HEK293 (cell line): ENCODE measurements at regions not wholly inside any gene's neighbourhood (a gene's known extent, or its start where the extent isn't known, plus 50 kb on each side); places are given as distances from the start of the nearest gene placed in this dataset.

Experiments used
- CTCF ChIA-PET: fragments of 350-600 bp; formaldehyde crosslinking; extraction: SDS; loops from one replicate; lab custom pipeline; 2021; ENCODE audit warnings: antibody characterized with exemption; lab: Yijun Ruan, JAX
- POLR2A ChIA-PET: fragments of 300-600 bp; formaldehyde crosslinking; extraction: SDS; loops from one replicate; lab custom pipeline; 2020; ENCODE audit warnings: antibody characterized with exemption, inconsistent platforms; lab: Yijun Ruan, JAX
- H3K27ac ChIP-seq: fragments of 200-500 bp; sonication (Bioruptor generic); 2 replicates; pipeline ENCODE4 v1.5.1; 2014; ENCODE audit warnings: low read depth, low read length, control low read depth, inconsistent platforms; ENCODE audit errors: extremely low read depth
- H3K36me3 ChIP-seq, 2 experiments: fragments of 200-500 bp in 1 of 2; sonication (Bioruptor generic) in 1 of 2; 1 replicate in 1 of 2; 2 replicates in 1 of 2; pipeline ENCODE4 v1.5.1; 2014 to 2017; ENCODE audit warnings: inconsistent platforms in 2 of 2, low read length in 2 of 2; ENCODE audit not compliant: control insufficient read depth in 2 of 2, insufficient read depth in 1 of 2
- H3K4me1 ChIP-seq: fragments of 200-500 bp; sonication (Bioruptor generic); 2 replicates; pipeline ENCODE4 v1.5.1; 2014; ENCODE audit warnings: mild to moderate bottlenecking, low read length, inconsistent platforms; ENCODE audit not compliant: control insufficient read depth, insufficient read depth
- H3K4me3 ChIP-seq: 2 replicates; pipeline ENCODE4 v1.5.1; 2011; ENCODE audit warnings: low read depth, mild to moderate bottlenecking, control low read depth, low read length, moderate library complexity
- H3K9me3 ChIP-seq: fragments of 200-500 bp; sonication (Bioruptor generic); 2 replicates; pipeline ENCODE4 v1.5.1; 2014; ENCODE audit warnings: low read depth, low read length, inconsistent platforms; ENCODE audit not compliant: control insufficient read depth, insufficient read depth
- AEBP2 ChIP-seq: fragments of 450-650 bp; formaldehyde crosslinking; IDR thresholded peaks from 2 replicates; pipeline ENCODE4 v1.5.1; 2016; ENCODE audit warnings: missing biosample characterization, missing genetic modification characterization, borderline replicate concordance
- GLIS2 ChIP-seq: fragments of 450-650 bp; formaldehyde crosslinking; IDR thresholded peaks from 2 replicates; pipeline ENCODE4 v1.5.1; 2016; ENCODE audit warnings: missing biosample characterization, missing genetic modification characterization
- KLF1 ChIP-seq: fragments of 450-650 bp; formaldehyde crosslinking; IDR thresholded peaks from 2 replicates; pipeline ENCODE4 v1.5.1; 2016; ENCODE audit warnings: missing biosample characterization, missing genetic modification characterization
- KLF10 ChIP-seq: fragments of 450-650 bp; IDR thresholded peaks from 2 replicates; pipeline ENCODE4 v1.5.1; 2018; ENCODE audit warnings: missing biosample characterization, mild to moderate bottlenecking, missing genetic modification characterization
- OVOL3 ChIP-seq: fragments of 450-650 bp; formaldehyde crosslinking; IDR thresholded peaks from 2 replicates; pipeline ENCODE4 v1.5.1; 2016; ENCODE audit warnings: missing biosample characterization, missing genetic modification characterization
- SCRT1 ChIP-seq: fragments of 450-650 bp; formaldehyde crosslinking; IDR thresholded peaks from 2 replicates; pipeline ENCODE4 v1.5.1; 2016; ENCODE audit warnings: missing biosample characterization, missing genetic modification characterization, borderline replicate concordance
- YY2 ChIP-seq: fragments of 450-650 bp; formaldehyde crosslinking; IDR thresholded peaks from 2 replicates; pipeline ENCODE4 v1.5.1; 2016; ENCODE audit warnings: missing biosample characterization, missing genetic modification characterization
- ZBTB8A ChIP-seq: fragments of 450-650 bp; formaldehyde crosslinking; IDR thresholded peaks from 2 replicates; pipeline ENCODE4 v1.5.1; 2016; ENCODE audit warnings: missing biosample characterization, missing genetic modification characterization
- ZFP3 ChIP-seq: fragments of 450-650 bp; formaldehyde crosslinking; IDR thresholded peaks from 2 replicates; pipeline ENCODE4 v1.5.1; 2016; ENCODE audit warnings: low read depth, missing biosample characterization, missing genetic modification characterization
- ZIC2 ChIP-seq: fragments of 450-650 bp; formaldehyde crosslinking; IDR thresholded peaks from 2 replicates; pipeline ENCODE4 v1.5.1; 2016; ENCODE audit warnings: missing biosample characterization, missing genetic modification characterization
- ZNF132 ChIP-seq: fragments of 450-650 bp; formaldehyde crosslinking; IDR thresholded peaks from 2 replicates; pipeline ENCODE4 v1.5.1; 2017; ENCODE audit warnings: missing biosample characterization, missing genetic modification characterization, borderline replicate concordance
- ZNF138 ChIP-seq: fragments of 450-650 bp; formaldehyde crosslinking; IDR thresholded peaks from 2 replicates; pipeline ENCODE4 v1.5.1; 2016; ENCODE audit warnings: missing biosample characterization, missing genetic modification characterization, borderline replicate concordance
- ZNF175 ChIP-seq: fragments of 450-650 bp; formaldehyde crosslinking; IDR thresholded peaks from 2 replicates; pipeline ENCODE4 v1.5.1; 2016; ENCODE audit warnings: missing biosample characterization, missing genetic modification characterization
- ZNF26 ChIP-seq: fragments of 450-650 bp; formaldehyde crosslinking; IDR thresholded peaks from 2 replicates; pipeline ENCODE4 v1.5.1; 2016; ENCODE audit warnings: missing biosample characterization, missing genetic modification characterization
- ZNF324 ChIP-seq: fragments of 450-650 bp; formaldehyde crosslinking; IDR thresholded peaks from 2 replicates; pipeline ENCODE4 v1.5.1; 2016; ENCODE audit warnings: missing biosample characterization, missing genetic modification characterization
- ZNF37A ChIP-seq: fragments of 450-650 bp; IDR thresholded peaks from 2 replicates; pipeline ENCODE4 v1.5.1; 2018; ENCODE audit warnings: missing biosample characterization, missing genetic modification characterization
- ZNF513 ChIP-seq: fragments of 450-650 bp; IDR thresholded peaks from 2 replicates; pipeline ENCODE4 v1.5.1; 2018; ENCODE audit warnings: missing biosample characterization, missing genetic modification characterization
- ZNF549 ChIP-seq: fragments of 450-650 bp; IDR thresholded peaks from 2 replicates; pipeline ENCODE4 v1.5.1; 2018; ENCODE audit warnings: missing biosample characterization, missing genetic modification characterization, mild to moderate bottlenecking, inconsistent platforms, moderate library complexity
- ZNF561 ChIP-seq: fragments of 450-650 bp; IDR thresholded peaks from 2 replicates; pipeline ENCODE4 v1.5.1; 2018; ENCODE audit warnings: missing biosample characterization, missing genetic modification characterization, borderline replicate concordance
- ZNF585B ChIP-seq: fragments of 450-650 bp; formaldehyde crosslinking; IDR thresholded peaks from 2 replicates; pipeline ENCODE4 v1.5.1; 2016; ENCODE audit warnings: missing biosample characterization, missing genetic modification characterization
- ZNF610 ChIP-seq: fragments of 450-650 bp; formaldehyde crosslinking; IDR thresholded peaks from 2 replicates; pipeline ENCODE4 v1.5.1; 2016; ENCODE audit warnings: missing biosample characterization, missing genetic modification characterization, borderline replicate concordance
- ZNF654 ChIP-seq: fragments of 450-650 bp; formaldehyde crosslinking; IDR thresholded peaks from 2 replicates; pipeline ENCODE4 v1.5.1; 2016; ENCODE audit warnings: low read depth, missing biosample characterization, missing genetic modification characterization
- ZNF664 ChIP-seq: fragments of 450-650 bp; formaldehyde crosslinking; IDR thresholded peaks from 2 replicates; pipeline ENCODE4 v1.5.1; 2016; ENCODE audit warnings: missing biosample characterization, missing genetic modification characterization
- ZNF692 ChIP-seq: fragments of 450-650 bp; formaldehyde crosslinking; IDR thresholded peaks from 2 replicates; pipeline ENCODE4 v1.5.1; 2016; ENCODE audit warnings: missing biosample characterization, missing genetic modification characterization
- TF ChIP-seq, protein P1 (sequence below): fragments of 450-650 bp; formaldehyde crosslinking; IDR thresholded peaks from 2 replicates; pipeline ENCODE4 v1.5.1; 2016; ENCODE audit warnings: missing biosample characterization, missing genetic modification characterization
- TF ChIP-seq, protein P2 (sequence below): fragments of 450-650 bp; formaldehyde crosslinking; IDR thresholded peaks from 2 replicates; pipeline ENCODE4 v1.5.1; 2016; ENCODE audit warnings: missing biosample characterization, missing genetic modification characterization

- POLR2A ChIA-PET: no interaction called here
- CTCF ChIA-PET: no interaction called here
- Histone ChIP-seq H3K36me3 (no peaks in the 10 kb centered on the region), H3K27ac (no peak overlapping the region)
- TF ChIP-seq YY2: no peak
- no peak for TF ChIP-seq ZNF664 (tag by site-specific recombination)
- no peak for TF ChIP-seq KLF1
- TF ChIP-seq SCRT1 (tag by site-specific recombination): no peak
- TF ChIP-seq OVOL3 (tag by site-specific recombination): no peak
- TF ChIP-seq KLF10: no peak
- no peak for TF ChIP-seq ZNF654
- TF ChIP-seq ZNF561: no peak
- TF ChIP-seq ZNF138 (tag by site-specific recombination): no peak
- TF ChIP-seq ZBTB8A (tag by site-specific recombination): no peak
- TF ChIP-seq ZNF175 (tag by site-specific recombination): no peak
- TF ChIP-seq ZIC2 (tag by site-specific recombination): no peak
- no peak for TF ChIP-seq GLIS2 (tag by site-specific recombination)
- TF ChIP-seq ZNF26 (tag by site-specific recombination): no peak
- TF ChIP-seq, protein P1, sequence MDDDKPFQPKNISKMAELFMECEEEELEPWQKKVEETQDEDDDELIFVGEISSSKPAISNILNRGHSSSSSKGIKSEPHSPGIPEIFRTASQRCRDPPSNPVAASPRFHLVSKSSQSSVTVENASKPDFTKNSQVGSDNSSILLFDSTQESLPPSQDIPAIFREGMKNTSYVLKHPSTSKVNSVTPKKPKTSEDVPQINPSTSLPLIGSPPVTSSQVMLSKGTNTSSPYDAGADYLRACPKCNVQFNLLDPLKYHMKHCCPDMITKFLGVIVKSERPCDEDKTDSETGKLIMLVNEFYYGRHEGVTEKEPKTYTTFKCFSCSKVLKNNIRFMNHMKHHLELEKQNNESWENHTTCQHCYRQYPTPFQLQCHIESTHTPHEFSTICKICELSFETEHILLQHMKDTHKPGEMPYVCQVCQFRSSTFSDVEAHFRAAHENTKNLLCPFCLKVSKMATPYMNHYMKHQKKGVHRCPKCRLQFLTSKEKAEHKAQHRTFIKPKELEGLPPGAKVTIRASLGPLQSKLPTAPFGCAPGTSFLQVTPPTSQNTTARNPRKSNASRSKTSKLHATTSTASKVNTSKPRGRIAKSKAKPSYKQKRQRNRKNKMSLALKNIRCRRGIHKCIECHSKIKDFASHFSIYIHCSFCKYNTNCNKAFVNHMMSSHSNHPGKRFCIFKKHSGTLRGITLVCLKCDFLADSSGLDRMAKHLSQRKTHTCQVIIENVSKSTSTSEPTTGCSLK (tag by site-specific recombination): no peak
- no peak for TF ChIP-seq ZNF324 (tag by site-specific recombination)
- TF ChIP-seq AEBP2 (tag by site-specific recombination): no peak
- TF ChIP-seq, all 188 proteins: peak for 0
- H3K4me1 ChIP-seq: no peaks in the 10 kb centered on the region
- H3K9me3 ChIP-seq: no peaks in the 10 kb centered on the region
- H3K4me3 ChIP-seq: no peak overlapping the region
These were observed 161.0 kb upstream of the POT1 start for GRCh38 chr7:125090596-125090995.

DNA sequence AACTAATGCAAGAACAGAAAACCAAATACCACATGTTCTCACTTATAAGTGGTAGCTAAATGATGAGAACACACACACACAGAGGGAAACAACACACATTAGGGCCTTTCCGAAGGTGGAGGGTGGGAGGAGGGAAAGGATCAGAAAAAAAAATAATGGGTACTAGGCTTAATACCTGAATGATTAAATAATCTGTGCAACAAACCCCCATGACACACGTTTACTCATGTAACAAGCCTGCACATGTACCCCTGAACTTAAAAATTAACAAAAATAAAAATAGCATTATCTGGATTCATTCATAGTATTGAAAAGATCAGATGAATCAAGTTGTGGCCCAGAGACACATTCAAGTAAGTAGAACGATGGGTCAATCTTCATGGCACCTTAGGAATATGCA lies 159.5 kb upstream of the POT1 start:
- H3K4me3 ChIP-seq: no peak overlapping the region
- H3K27ac ChIP-seq: no peak overlapping the region
- CTCF ChIA-PET: no interaction called here
- H3K4me1 ChIP-seq: no peaks in the 10 kb centered on the region
- no peak for TF ChIP-seq ZNF549 (tag by site-specific recombination)
- TF ChIP-seq ZNF585B (tag by site-specific recombination): no peak
- TF ChIP-seq ZNF37A (tag by site-specific recombination): no peak
- TF ChIP-seq ZFP3 (tag by site-specific recombination): no peak
- no peak for TF ChIP-seq ZNF610 (tag by site-specific recombination)
- no peak for TF ChIP-seq ZNF692 (tag by site-specific recombination)
- TF ChIP-seq, protein P2, sequence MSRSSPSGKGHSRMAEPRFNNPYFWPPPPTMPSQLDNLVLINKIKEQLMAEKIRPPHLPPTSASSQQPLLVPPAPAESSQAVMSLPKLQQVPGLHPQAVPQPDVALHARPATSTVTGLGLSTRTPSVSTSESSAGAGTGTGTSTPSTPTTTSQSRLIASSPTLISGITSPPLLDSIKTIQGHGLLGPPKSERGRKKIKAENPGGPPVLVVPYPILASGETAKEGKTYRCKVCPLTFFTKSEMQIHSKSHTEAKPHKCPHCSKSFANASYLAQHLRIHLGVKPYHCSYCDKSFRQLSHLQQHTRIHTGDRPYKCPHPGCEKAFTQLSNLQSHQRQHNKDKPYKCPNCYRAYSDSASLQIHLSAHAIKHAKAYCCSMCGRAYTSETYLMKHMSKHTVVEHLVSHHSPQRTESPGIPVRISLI (tag by site-specific recombination): no peak
- no peak for TF ChIP-seq ZNF513 (tag by site-specific recombination)
- no peak for TF ChIP-seq ZNF138 (tag by site-specific recombination)
- no peak for TF ChIP-seq ZNF132 (tag by site-specific recombination)
- TF ChIP-seq, all 188 proteins: peak for 0
- Histone ChIP-seq H3K36me3 (no peaks in the 10 kb centered on the region), H3K9me3 (no peaks in the 10 kb centered on the region)
- POLR2A ChIA-PET: no interaction called here
